OCI-M1 (cell line): ENCODE measurements at regions not wholly inside any gene's neighbourhood (a gene's known extent, or its start where the extent isn't known, plus 50 kb on each side); places are given as distances from the start of the nearest gene placed in this dataset.

Source experiments
- DNase-seq: peaks from one replicate; lab custom pipeline; 2025; lab: John Stamatoyannopoulos, UW

- no peak for DNase-seq
These were observed 164.4 kb upstream of the PPP2R2D start for GRCh38 chr10:131736321-131736980.

GRCh38 chr10:131737543-131738395 lies 163.0 kb upstream of the PPP2R2D start:
- no peak for DNase-seq

DNA sequence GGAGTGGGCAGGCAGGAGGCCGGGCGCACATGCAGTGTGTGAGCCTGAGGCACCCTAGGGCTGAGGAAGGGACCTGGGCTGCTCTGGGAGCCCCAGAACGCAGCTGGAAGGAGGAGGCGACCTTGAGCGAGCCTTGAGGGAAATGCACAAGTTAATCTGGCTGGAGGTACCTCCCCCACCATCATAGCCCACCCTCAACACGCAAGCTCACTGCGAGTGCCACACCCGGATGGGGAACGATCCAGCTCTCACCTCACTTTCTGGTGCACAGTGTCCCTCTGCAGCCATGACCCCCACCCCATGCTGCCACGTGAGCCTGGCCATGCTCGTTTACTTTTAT lies 162.4 kb upstream of the PPP2R2D start:
- DNase-seq, result no peak

DNA sequence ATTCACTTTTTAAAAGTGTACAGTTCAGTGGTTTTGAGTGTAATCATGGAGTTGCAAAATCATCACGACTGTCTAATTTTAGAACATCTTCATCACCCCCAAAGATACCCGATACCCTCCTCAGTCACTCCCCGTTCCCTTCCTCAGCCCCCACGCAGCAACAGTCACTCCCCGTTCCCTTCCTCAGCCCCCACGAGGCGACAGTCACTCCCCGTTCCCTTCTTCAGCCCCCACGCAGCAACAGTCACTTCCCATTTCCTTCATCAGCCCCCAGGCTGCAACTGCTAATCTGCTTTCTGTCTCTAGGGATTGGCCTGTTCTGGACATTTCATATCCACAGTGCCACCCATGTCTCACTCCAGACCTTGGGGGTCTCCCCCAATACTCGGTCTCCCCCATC lies 161.6 kb upstream of the PPP2R2D start:
- DNase-seq, result no peak

- no peak for DNase-seq
These were observed 158.3 kb upstream of the PPP2R2D start for GRCh38 chr10:131742500-131742951.

- DNase-seq, result no peak
These were observed 157.3 kb upstream of the PPP2R2D start for GRCh38 chr10:131743190-131744151.

GRCh38 chr10:131744346-131744745 lies 156.5 kb upstream of the PPP2R2D start:
- no peak for DNase-seq

DNA sequence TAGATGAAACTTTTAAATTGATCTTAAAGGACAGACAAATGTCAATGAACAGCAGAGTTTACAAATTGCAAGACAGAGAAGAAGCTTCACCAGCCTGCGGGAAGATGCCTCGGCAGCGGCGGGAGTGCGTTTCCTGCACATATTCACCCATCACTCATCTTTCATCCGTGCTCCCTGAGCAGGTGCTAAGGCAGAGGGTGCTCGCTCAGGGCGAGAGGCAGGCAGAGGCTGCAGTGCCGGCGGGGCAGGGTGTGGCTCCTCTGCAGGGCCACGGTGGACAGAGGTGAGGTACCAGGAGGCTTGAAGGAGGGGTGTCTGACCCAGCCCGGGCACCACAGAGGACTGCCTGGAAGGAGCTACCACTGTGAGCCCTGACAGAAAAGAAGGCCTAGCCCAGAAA lies 155.2 kb upstream of the PPP2R2D start:
- no peak for DNase-seq

DNA sequence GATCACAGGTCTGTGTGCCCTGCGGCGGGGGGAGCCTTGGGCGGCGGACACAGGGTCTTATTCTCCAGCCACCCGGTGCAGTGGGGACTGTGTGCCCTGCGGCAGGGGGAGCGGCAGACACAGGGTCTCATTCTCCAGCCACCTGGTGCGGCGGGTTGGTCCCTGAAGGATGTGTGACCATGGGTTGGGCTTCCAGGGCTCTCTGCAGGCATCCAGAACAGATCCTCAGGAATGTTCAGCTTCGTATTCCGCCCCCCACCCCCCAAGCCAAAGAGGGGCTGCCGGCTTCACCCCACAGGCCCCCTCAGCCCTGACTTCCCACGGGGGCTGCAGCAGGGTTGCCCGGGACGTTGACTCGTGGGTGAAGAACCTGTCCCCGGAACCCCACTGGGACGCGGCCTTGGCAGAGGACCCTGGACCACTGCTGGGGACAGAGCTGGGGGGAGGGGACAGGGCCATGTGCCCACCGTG lies 154.5 kb upstream of the PPP2R2D start:
- DNase-seq, result no peak

DNA sequence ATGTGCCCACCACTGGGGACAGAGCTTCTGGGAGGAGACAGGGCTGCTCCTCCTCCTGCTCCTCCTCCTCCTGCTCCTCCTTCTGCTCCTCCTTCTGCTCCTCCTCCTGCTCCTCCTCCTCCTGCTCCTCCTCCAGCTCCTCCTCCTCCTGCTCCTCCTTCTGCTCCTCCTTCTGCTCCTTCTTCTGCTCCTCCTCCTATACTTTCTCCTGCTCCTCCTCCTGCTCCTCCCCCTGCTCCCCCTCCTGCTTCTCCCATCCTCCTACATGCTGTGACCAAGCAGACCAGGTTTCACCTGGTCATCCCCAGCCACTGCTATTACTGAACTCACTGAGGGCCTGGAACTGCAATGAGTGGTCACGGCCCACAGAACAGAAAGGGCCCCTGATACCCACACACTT lies 154.0 kb upstream of the PPP2R2D start:
- DNase-seq, result no peak

- no peak for DNase-seq
These were observed 153.6 kb upstream of the PPP2R2D start for GRCh38 chr10:131747251-131747650.

- DNase-seq, result no peak
These were observed 153.0 kb upstream of the PPP2R2D start for GRCh38 chr10:131747791-131748190.

DNA sequence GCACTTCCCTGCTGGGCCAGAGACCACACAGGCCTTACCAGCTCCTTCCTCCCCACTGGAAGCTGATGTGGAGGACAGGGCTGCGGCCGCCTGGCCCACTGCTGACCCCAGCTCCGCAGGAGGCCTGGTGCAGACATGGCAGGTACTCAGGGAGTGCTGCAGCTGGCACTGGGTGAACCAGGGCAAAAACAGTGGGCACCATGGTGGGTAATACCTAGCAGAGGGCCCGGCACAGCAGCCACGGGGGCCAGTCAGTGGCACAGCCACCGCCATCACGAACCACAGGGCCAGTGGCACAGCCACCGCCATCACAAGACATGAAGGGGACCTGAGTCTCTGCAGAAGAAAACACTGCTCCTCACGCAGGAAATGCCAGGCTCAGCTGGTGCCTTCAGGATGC lies 152.6 kb upstream of the PPP2R2D start:
- DNase-seq, result no peak

GRCh38 chr10:131748831-131749766 lies 151.7 kb upstream of the PPP2R2D start:
- DNase-seq, result no peak

GRCh38 chr10:131749767-131750142 lies 151.1 kb upstream of the PPP2R2D start:
- DNase-seq, result no peak

GRCh38 chr10:131750171-131750895 lies 150.5 kb upstream of the PPP2R2D start:
- DNase-seq, result no peak

GRCh38 chr10:131750973-131751826 lies 149.6 kb upstream of the PPP2R2D start:
- DNase-seq, result no peak

- DNase-seq, result no peak
These were observed 148.7 kb upstream of the PPP2R2D start for GRCh38 chr10:131751827-131752775.
